Esophagus muscularis mucosa (tissue), 2 donors: ENCODE measurements at regions not wholly inside any gene's neighbourhood (a gene's known extent, or its start where the extent isn't known, plus 50 kb on each side); places are given as distances from the start of the nearest gene placed in this dataset.

Experiments used
- EP300 ChIP-seq: sonication (generic); formaldehyde crosslinking; IDR thresholded peaks from one replicate; pipeline ENCODE4 v1.6.1; 2017; ENCODE audit warnings: antibody characterized with exemption
- POLR2A ChIP-seq: fragments of 450-650 bp; IDR thresholded peaks from one replicate; pipeline ENCODE4 v1.6.1; 2017; ENCODE audit warnings: antibody characterized with exemption, moderate library complexity, mild to moderate bottlenecking, low read depth

GRCh38 chr1:234858722-234859121 lies 248.7 kb upstream of the IRF2BP2 start:
- no peak for TF ChIP-seq POLR2A
- no peak for TF ChIP-seq EP300
